Astrocyte of the cerebellum (primary cell): ENCODE measurements at regions not wholly inside any gene's neighbourhood (a gene's known extent, or its start where the extent isn't known, plus 50 kb on each side); places are given as distances from the start of the nearest gene placed in this dataset.

ENCODE experiments used
- DNase-seq: peaks from one replicate; pipeline ENCODE4 v3.0.0-alpha.2; 2011; ENCODE audit warnings: low read depth
- H3K4me3 ChIP-seq: 2 replicates; pipeline ENCODE4 v1.5.1; 2011; ENCODE audit warnings: mild to moderate bottlenecking, low read depth, low read length, moderate library complexity
- in situ Hi-C: cut with HindIII; loops from 2 replicates; pipeline ENCODE4 v1.10.0; 2017; ENCODE audit warnings: low sequenced_read_pairs
- TF ChIP-seq, protein P1 (sequence below): IDR thresholded peaks from 2 replicates; pipeline ENCODE4 v1.5.1; 2012; ENCODE audit warnings: low read length, low read depth, moderate library complexity, mild to moderate bottlenecking; ENCODE audit errors: missing control alignments

- in situ Hi-C loops, result no loop called here
- TF ChIP-seq, protein P1, sequence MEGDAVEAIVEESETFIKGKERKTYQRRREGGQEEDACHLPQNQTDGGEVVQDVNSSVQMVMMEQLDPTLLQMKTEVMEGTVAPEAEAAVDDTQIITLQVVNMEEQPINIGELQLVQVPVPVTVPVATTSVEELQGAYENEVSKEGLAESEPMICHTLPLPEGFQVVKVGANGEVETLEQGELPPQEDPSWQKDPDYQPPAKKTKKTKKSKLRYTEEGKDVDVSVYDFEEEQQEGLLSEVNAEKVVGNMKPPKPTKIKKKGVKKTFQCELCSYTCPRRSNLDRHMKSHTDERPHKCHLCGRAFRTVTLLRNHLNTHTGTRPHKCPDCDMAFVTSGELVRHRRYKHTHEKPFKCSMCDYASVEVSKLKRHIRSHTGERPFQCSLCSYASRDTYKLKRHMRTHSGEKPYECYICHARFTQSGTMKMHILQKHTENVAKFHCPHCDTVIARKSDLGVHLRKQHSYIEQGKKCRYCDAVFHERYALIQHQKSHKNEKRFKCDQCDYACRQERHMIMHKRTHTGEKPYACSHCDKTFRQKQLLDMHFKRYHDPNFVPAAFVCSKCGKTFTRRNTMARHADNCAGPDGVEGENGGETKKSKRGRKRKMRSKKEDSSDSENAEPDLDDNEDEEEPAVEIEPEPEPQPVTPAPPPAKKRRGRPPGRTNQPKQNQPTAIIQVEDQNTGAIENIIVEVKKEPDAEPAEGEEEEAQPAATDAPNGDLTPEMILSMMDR, result no peak
- DNase-seq, result no peak
- no peak overlapping the region for H3K4me3 ChIP-seq
These were observed 509.0 kb downstream of the OLFM4 start for GRCh38 chr13:53537586-53537985.

GRCh38 chr13:53545340-53545941, 516.8 kb downstream of the OLFM4 start:
- no peak overlapping the region for H3K4me3 ChIP-seq
- TF ChIP-seq, protein P1, result no peak
- in situ Hi-C loops, result no loop called here
- no peak for DNase-seq

GRCh38 chr13:53560556-53560955, 531.9 kb downstream of the OLFM4 start:
- TF ChIP-seq, protein P1, result no peak
- no peak for DNase-seq
- no peak overlapping the region for H3K4me3 ChIP-seq
- in situ Hi-C loops, result no loop called here

DNA sequence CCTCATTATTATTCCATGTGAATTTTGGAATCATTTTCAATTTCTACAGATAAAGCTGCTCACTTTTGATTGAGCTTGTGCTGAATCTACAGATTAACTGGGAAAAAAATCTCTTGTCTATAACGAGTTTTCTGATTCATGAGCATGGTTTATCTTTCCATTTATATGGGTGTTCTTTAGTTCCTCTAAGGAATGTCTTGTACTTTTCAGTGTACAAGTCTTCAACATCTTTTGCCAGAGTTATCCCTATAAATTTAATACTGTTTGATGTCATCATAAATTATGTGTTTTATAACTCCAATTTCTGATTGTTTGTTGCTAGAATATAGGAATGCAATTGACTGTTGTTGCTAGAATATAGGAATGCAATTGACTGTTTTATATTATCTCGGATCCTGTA, 533.8 kb downstream of the OLFM4 start:
- DNase-seq, result no peak
- in situ Hi-C loops, result no loop called here
- no peak overlapping the region for H3K4me3 ChIP-seq
- TF ChIP-seq, protein P1, result no peak

DNA sequence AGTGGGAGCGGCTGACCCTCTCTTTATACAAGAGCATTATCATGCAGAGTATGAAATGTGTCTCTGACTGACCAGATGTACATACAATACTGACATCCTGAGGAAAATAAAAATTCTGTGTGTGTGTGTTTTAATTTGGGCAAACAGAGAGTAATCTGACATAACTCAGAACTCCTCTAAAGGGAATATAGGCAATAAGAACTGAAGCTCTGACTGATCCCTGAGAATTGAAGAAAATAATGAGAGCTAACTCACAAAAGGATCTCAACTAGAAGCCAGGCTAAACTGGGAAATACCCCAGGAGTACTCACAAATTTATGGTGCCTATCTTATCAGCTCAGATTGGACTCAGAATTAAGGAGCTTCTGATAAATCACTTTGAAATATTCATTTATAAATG, 539.9 kb downstream of the OLFM4 start:
- DNase-seq, result no peak
- in situ Hi-C loops, result no loop called here
- TF ChIP-seq, protein P1, result no peak
- no peak overlapping the region for H3K4me3 ChIP-seq

DNA sequence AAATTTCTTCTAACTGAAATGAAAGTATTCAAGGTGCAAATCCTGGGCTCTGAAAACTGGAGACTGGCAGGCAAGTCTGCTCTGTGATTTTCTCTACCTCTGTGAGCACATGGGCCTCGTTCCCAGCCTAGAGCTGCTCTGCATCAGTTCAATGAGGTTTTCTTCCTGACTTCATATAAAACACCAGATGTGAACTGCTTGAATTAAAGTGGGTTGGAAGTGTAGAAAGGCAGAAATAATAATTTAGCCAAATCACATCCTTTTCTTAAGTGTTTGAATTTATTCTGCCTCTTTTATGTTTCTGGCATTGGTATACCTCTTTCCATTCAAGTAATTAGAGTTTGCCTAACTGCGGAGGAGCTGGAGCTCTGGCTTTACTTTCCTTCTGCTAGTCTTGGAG, 540.8 kb downstream of the OLFM4 start:
- TF ChIP-seq, protein P1, result no peak
- no peak for DNase-seq
- in situ Hi-C loops, result no loop called here

More for the DNA sequence above, 540.8 kb downstream of the OLFM4 start:
- H3K4me3 ChIP-seq, result no peak overlapping the region
